Mucosa of descending colon (tissue), 3 donors: ENCODE measurements at regions not wholly inside any gene's neighbourhood (a gene's known extent, or its start where the extent isn't known, plus 50 kb on each side); places are given as distances from the start of the nearest gene placed in this dataset.
"Not testable (repeated sequence)": the region's sequence is repeated elsewhere in the genome, so short reads cannot be mapped to it uniquely, and the experiment has no call there.

Experiments
- ATAC-seq: fragments of 200-7000 bp; cut with Tn5 transposase; one replicate; pipeline ENCODE4 v1.9.1; 2020; ENCODE audit warnings: mild to moderate bottlenecking, moderate library complexity
- DNase-seq, 3 donors: peaks; one replicate each; pipeline ENCODE4 v3.0.0-alpha.2; 2020
- H3K36me3 ChIP-seq: fragments of 200-600 bp; one replicate; pipeline ENCODE4 v1.8.0; 2021; ENCODE audit warnings: low read depth, mild to moderate bottlenecking
- H3K4me1 ChIP-seq: fragments of 200-600 bp; one replicate; pipeline ENCODE4 v1.8.0; 2021; ENCODE audit warnings: low read depth, mild to moderate bottlenecking
- H3K4me3 ChIP-seq: fragments of 200-600 bp; one replicate; pipeline ENCODE4 v1.8.0; 2021; ENCODE audit warnings: mild to moderate bottlenecking
- H3K9me3 ChIP-seq: fragments of 200-600 bp; one replicate; pipeline ENCODE4 v1.8.0; 2021; ENCODE audit warnings: mild to moderate bottlenecking
- CTCF ChIP-seq: fragments of 200-600 bp; IDR thresholded peaks from one replicate; pipeline ENCODE4 v1.8.0; 2022; ENCODE audit warnings: antibody characterized with exemption, mild to moderate bottlenecking
- intact Hi-C, 2 donors: fragments of 100-400 bp; cut with DNase I in 1 of 2; cut with micrococcal nuclease in 1 of 2; formaldehyde crosslinking; loops; one replicate each; pipeline versions ENCODE4 v1.11.0 to v1.11.1; 2022; cut with DNase I, micrococcal nuclease
- donor health status: DM: no; HTN: no; CAD: no; lungs with moderate emphysema.
- donor health status: DM: no; HTN: no; CAD: no.
- donor health status: DM: no; HTN: yes; CAD: no.

GRCh38 chr3:193145248-193145647 is 95.8 kb upstream of the PLAAT1 start:
- DNase-seq (no peak), ATAC-seq (no peak)
- Histone ChIP-seq H3K36me3 (no peaks in the 10 kb centered on the region), H3K4me1 (no peaks in the 10 kb centered on the region), H3K9me3 (no peaks in the 10 kb centered on the region), H3K4me3 (no peak overlapping the region)
- intact Hi-C loops: no loop called here
- TF ChIP-seq CTCF: no peak

- Histone ChIP-seq H3K4me1 (no peaks in the 10 kb centered on the region), H3K36me3 (no peaks in the 10 kb centered on the region), H3K4me3 (no peak overlapping the region), H3K9me3 (no peaks in the 10 kb centered on the region)
- no peak for TF ChIP-seq CTCF
- DNase-seq (no peak), ATAC-seq (no peak)
- intact Hi-C loops: no loop called here
These were observed 92.1 kb upstream of the PLAAT1 start for GRCh38 chr3:193148688-193149473.

GRCh38 chr3:193149998-193150397 is 91.0 kb upstream of the PLAAT1 start:
- DNase-seq: no peak
- no peaks in the 10 kb centered on the region for H3K4me1 ChIP-seq
- H3K9me3 ChIP-seq: no peaks in the 10 kb centered on the region
- no peak overlapping the region for H3K4me3 ChIP-seq
- intact Hi-C loops: no loop called here
- no peak for ATAC-seq
- no peaks in the 10 kb centered on the region for H3K36me3 ChIP-seq
- no peak for TF ChIP-seq CTCF

- H3K9me3 ChIP-seq, intact Hi-C loops, H3K4me3 ChIP-seq: not testable (repeated sequence)
These were observed 85.8 kb upstream of the PLAAT1 start for GRCh38 chr3:193155044-193155781.

GRCh38 chr3:193157051-193157450 is 84.0 kb upstream of the PLAAT1 start:
- H3K4me3 ChIP-seq: no peak overlapping the region
- no peaks in the 10 kb centered on the region for H3K36me3 ChIP-seq
- H3K9me3 ChIP-seq: no peaks in the 10 kb centered on the region
- TF ChIP-seq CTCF: no peak
- no peaks in the 10 kb centered on the region for H3K4me1 ChIP-seq
- DNase-seq (no peak), ATAC-seq (no peak)
- intact Hi-C loops: no loop called here

More at GRCh38 chr3:193155044-193155781, 85.8 kb upstream of the PLAAT1 start:
- H3K36me3 ChIP-seq, H3K4me1 ChIP-seq, DNase-seq, ATAC-seq: not testable (repeated sequence)

- DNase-seq (no peak), ATAC-seq (no peak)
These were observed 75.4 kb upstream of the PLAAT1 start for GRCh38 chr3:193165431-193166120.

More at GRCh38 chr3:193165431-193166120, 75.4 kb upstream of the PLAAT1 start:
- Histone ChIP-seq H3K4me3 (no peak overlapping the region), H3K9me3 (no peaks in the 10 kb centered on the region), H3K36me3 (no peaks in the 10 kb centered on the region), H3K4me1 (no peaks in the 10 kb centered on the region)
- intact Hi-C loops: no loop called here
- no peak for TF ChIP-seq CTCF
